ENCODE measurements at regions not wholly inside any gene's neighbourhood (a gene's known extent, or its start where the extent isn't known, plus 50 kb on each side); places are given as distances from the start of the nearest gene placed in this dataset.

DNA sequence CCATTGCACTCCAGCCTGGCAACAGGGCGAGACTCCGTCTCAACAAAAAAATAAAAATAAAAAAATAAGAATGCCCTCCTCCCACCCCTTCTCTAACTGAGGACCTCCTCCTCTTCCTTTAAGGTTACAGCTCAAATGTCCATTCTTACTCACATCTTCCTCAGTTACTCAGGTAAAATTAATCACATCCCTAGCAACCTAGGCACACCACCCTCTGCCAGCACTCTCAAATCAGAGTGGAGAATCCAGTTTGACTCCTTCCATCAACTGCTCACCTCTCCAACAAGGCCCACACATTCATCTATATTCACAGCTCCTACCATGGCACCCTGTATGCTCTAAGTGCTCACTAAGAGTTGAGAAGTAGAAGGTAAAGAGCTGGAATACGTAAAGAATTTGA is 254.3 kb downstream of the ZEB2 start:
- Mint-ChIP-seq H3K4me3 (no peak overlapping the region), H3K36me3 (peaks cover 6% of the 10 kb centered on the region), H3K4me1 (peaks cover 42% of the 10 kb centered on the region), H3K27me3 (no peaks in the 10 kb centered on the region), H3K9me3 (no peaks in the 10 kb centered on the region), H3K27ac (no peak overlapping the region)

DNA sequence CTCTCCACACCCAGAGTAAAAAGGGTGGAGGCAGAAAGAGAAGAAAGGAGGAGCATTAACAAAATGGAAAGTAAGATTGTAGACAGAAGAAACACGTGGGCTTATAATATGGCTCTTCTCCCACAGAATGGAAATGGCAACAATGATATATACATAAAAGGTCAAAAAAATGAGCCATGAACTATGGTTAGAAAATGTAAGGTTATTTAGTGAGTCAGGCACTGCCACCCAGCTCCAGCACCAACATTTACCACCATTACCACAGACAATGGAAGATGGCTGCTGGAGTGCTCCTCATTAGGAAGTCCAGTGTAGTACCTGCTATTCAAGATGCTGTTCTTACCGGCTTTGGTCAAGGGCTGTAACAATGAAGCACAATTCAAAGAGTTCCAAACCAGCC is 258.0 kb downstream of the ZEB2 start:
- Mint-ChIP-seq H3K4me3 (no peak overlapping the region), H3K27ac (no peak overlapping the region), H3K36me3 (peaks cover 15% of the 10 kb centered on the region)

GRCh38 chr2:144261336-144261735 is 258.6 kb downstream of the ZEB2 start:
- Mint-ChIP-seq H3K9me3 (peaks cover 8% of the 10 kb centered on the region), H3K27me3 (no peaks in the 10 kb centered on the region), H3K4me3 (no peak overlapping the region), H3K27ac (no peak overlapping the region), H3K36me3 (peaks cover 15% of the 10 kb centered on the region), H3K4me1 (peaks cover 36% of the 10 kb centered on the region)

More for the DNA sequence above, 258.0 kb downstream of the ZEB2 start:
- Mint-ChIP-seq H3K27me3 (no peaks in the 10 kb centered on the region), H3K4me1 (peaks cover 36% of the 10 kb centered on the region), H3K9me3 (peaks cover 8% of the 10 kb centered on the region)

DNA sequence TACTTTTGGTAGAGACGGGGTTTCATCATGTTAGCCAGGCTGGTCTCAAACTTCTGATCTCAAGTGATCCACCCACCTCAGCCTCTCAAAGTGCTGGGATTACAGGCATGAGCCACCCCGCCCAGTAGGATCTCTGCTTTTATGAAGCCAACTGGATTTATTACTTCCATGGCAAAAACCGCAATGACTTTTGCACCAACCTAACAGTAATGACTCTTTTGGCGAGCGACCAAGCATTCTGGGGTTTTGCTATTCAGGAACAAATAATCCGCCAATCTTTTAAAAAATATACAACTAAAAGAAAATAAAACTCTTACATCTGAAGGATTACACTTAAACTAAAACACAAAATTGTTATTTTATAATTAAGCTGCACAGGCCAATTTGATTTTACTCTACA is 260.6 kb downstream of the ZEB2 start:
- Mint-ChIP-seq H3K9me3 (peaks cover 13% of the 10 kb centered on the region), H3K4me3 (no peak overlapping the region), H3K4me1 (peaks cover 34% of the 10 kb centered on the region), H3K36me3 (peaks cover 20% of the 10 kb centered on the region), H3K27me3 (no peaks in the 10 kb centered on the region), H3K27ac (no peak overlapping the region)

DNA sequence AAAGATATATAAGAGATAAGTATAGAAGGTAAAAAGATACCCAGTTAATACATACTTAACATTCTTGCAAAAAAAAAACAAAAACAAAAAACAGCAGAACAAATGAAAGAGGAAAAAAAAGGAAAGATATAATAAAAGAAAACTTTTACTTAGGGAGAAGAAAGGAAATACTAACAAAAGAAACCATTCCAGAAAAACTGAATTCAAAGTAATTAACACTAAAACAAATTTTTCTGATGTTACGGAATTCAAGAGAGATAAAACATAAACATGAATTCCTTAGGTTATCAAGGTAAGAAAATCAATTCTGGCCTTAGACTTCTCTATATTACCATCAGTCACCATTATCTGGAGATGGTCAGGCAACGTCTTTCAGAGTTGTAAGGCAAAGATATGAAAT is 261.8 kb downstream of the ZEB2 start:
- no peak overlapping the region for H3K27ac Mint-ChIP-seq
- H3K27me3 Mint-ChIP-seq = no peaks in the 10 kb centered on the region
- H3K4me1 Mint-ChIP-seq = peaks cover 34% of the 10 kb centered on the region
- H3K9me3 Mint-ChIP-seq = peaks cover 15% of the 10 kb centered on the region
- H3K4me3 Mint-ChIP-seq = no peak overlapping the region
- peaks cover 25% of the 10 kb centered on the region for H3K36me3 Mint-ChIP-seq

- H3K4me3 Mint-ChIP-seq = no peak overlapping the region
- H3K36me3 Mint-ChIP-seq = peaks cover 33% of the 10 kb centered on the region
- H3K27me3 Mint-ChIP-seq = no peaks in the 10 kb centered on the region
- peaks cover 18% of the 10 kb centered on the region for H3K9me3 Mint-ChIP-seq
- peak overlapping the region; percentile 13 for H3K27ac Mint-ChIP-seq
- H3K4me1 Mint-ChIP-seq = peaks cover 34% of the 10 kb centered on the region
These were observed 262.8 kb downstream of the ZEB2 start for GRCh38 chr2:144256996-144257707.

DNA sequence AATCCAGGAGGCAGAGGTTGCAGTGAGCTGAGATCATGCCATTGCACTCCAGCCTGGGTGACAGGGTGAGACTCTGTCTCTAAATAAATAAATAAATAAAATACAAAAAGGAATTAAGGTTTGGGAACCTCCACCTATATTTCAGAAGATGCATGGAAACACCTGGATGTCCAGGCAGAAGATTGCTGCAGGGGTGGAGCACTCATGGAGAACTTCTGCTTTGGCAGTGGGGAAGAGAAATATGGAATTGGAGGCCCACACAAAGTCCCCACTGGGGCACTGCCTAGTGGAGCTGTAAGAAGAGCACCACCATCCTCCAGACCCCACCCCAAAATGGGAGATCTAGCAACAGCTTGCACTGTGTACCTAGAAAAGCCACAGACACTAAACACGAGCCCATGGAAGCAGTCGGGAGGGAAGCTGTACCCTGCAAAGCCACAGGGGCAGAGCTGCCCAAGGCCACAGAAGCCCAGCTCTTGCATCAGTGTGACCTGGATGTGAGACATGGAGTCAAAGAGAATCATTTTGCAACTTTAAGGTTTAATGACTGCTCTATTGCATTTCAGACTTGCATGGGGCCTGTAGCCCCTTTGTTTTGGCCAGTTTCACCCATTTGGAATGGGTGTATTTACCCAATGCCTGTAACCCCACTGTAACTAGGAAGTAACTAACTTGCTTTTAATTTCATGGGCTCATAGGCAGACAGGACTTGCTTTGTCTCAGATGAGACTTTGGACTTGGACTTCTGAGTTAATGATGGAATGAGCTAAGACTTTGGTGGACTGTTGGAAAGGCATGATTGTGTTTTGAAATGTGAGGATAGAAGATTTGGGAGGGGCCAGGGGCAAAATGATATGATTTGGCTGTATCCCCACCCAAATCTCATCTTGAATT is 265.3 kb downstream of the ZEB2 start:
- Mint-ChIP-seq H3K36me3 (peaks cover 34% of the 10 kb centered on the region), H3K9me3 (peaks cover 18% of the 10 kb centered on the region), H3K27ac (no peak overlapping the region), H3K4me3 (no peak overlapping the region), H3K27me3 (no peaks in the 10 kb centered on the region), H3K4me1 (peaks cover 20% of the 10 kb centered on the region)

DNA sequence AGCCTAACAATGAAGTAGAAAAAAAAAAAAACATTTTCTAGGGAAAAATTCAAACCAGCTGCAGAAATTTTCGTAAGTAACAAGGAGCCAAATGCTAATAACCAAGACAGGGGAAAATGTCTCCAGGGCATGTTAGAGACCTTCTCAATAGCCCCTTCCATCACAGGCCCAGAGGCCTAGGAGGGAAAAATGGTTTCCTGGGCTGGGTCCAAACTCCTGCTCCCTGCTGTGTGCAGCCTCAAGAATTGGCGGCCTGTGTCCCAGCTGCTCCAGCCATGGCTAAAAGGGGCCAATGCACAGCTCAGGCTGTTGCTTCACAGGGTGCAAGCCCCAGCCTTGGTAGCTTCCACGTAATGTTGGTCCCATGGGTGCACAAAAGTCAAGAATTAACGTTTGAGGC is 266.2 kb downstream of the ZEB2 start:
- Mint-ChIP-seq H3K4me3 (no peak overlapping the region), H3K36me3 (peaks cover 34% of the 10 kb centered on the region), H3K27ac (no peak overlapping the region)

DNA sequence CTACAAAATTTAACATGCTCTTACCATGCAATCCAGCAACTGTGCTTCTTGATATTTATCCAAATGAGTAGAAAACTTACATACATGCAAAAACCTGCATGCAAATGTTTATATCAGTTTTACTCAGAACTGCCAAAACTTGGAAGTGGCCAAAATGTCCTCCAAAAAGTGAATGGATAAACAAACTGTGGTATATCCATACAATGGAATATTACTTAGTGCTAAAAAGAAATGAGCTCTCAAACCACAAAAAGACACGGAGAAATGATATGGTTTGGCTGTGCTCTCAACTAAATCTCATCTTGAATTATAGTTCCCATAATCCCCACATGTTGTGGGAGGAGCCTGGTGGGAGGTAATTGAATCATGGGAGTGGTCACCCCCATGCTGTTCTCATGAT is 267.2 kb downstream of the ZEB2 start:
- H3K27ac Mint-ChIP-seq = no peak overlapping the region
- H3K4me1 Mint-ChIP-seq = peaks cover 18% of the 10 kb centered on the region
- H3K36me3 Mint-ChIP-seq = peaks cover 26% of the 10 kb centered on the region
- H3K9me3 Mint-ChIP-seq = peaks cover 14% of the 10 kb centered on the region
- H3K27me3 Mint-ChIP-seq = no peaks in the 10 kb centered on the region
- no peak overlapping the region for H3K4me3 Mint-ChIP-seq

More for the DNA sequence above, 266.2 kb downstream of the ZEB2 start:
- H3K4me1 Mint-ChIP-seq = peaks cover 20% of the 10 kb centered on the region
- no peaks in the 10 kb centered on the region for H3K27me3 Mint-ChIP-seq
- H3K9me3 Mint-ChIP-seq = peaks cover 18% of the 10 kb centered on the region

- Mint-ChIP-seq H3K4me1 (peaks cover 6% of the 10 kb centered on the region), H3K4me3 (no peak overlapping the region), H3K36me3 (peaks cover 20% of the 10 kb centered on the region), H3K27me3 (no peaks in the 10 kb centered on the region), H3K9me3 (peaks cover 5% of the 10 kb centered on the region), H3K27ac (no peak overlapping the region)
These were observed 270.8 kb downstream of the ZEB2 start for GRCh38 chr2:144249035-144249637.

- Mint-ChIP-seq H3K36me3 (peaks cover 19% of the 10 kb centered on the region), H3K27ac (no peak overlapping the region), H3K27me3 (no peaks in the 10 kb centered on the region)
These were observed 271.4 kb downstream of the ZEB2 start for GRCh38 chr2:144248350-144249034.

GRCh38 chr2:144244938-144245337 is 275.0 kb downstream of the ZEB2 start:
- Mint-ChIP-seq H3K4me1 (peaks cover 6% of the 10 kb centered on the region), H3K27me3 (no peaks in the 10 kb centered on the region), H3K9me3 (no peaks in the 10 kb centered on the region), H3K36me3 (peaks cover 2% of the 10 kb centered on the region), H3K27ac (no peak overlapping the region), H3K4me3 (no peak overlapping the region)

More at GRCh38 chr2:144248350-144249034, 271.4 kb downstream of the ZEB2 start:
- Mint-ChIP-seq H3K4me1 (peaks cover 6% of the 10 kb centered on the region), H3K4me3 (no peak overlapping the region), H3K9me3 (peaks cover 5% of the 10 kb centered on the region)

DNA sequence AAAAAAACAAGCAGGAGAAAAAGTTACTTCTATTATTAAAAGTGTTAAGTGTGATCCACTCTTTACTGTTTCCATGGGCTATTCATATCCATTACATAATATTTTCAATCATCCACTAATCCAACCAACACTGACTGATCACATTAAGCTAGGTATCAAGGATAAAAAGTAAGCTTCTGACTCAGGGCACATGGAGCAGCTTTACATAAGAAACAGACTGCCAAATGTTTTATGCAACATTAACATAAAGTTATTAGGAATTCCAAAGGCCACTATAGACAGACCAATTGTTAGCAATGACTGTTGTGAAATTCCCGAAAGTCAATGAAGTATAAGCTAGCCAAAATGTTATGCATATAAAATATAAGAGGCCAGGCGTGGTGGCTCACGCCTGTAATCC is 277.6 kb downstream of the ZEB2 start:
- no peaks in the 10 kb centered on the region for H3K27me3 Mint-ChIP-seq
- no peak overlapping the region for H3K27ac Mint-ChIP-seq
- H3K36me3 Mint-ChIP-seq = peaks cover 2% of the 10 kb centered on the region
- peaks cover 4% of the 10 kb centered on the region for H3K9me3 Mint-ChIP-seq
- peaks cover 14% of the 10 kb centered on the region for H3K4me1 Mint-ChIP-seq
- no peak overlapping the region for H3K4me3 Mint-ChIP-seq

- no peak overlapping the region for H3K27ac Mint-ChIP-seq
- H3K9me3 Mint-ChIP-seq = peaks cover 4% of the 10 kb centered on the region
- H3K36me3 Mint-ChIP-seq = peaks cover 2% of the 10 kb centered on the region
- no peak overlapping the region for H3K4me3 Mint-ChIP-seq
- peaks cover 10% of the 10 kb centered on the region for H3K4me1 Mint-ChIP-seq
- H3K27me3 Mint-ChIP-seq = no peaks in the 10 kb centered on the region
These were observed 278.1 kb downstream of the ZEB2 start for GRCh38 chr2:144241801-144242200.

DNA sequence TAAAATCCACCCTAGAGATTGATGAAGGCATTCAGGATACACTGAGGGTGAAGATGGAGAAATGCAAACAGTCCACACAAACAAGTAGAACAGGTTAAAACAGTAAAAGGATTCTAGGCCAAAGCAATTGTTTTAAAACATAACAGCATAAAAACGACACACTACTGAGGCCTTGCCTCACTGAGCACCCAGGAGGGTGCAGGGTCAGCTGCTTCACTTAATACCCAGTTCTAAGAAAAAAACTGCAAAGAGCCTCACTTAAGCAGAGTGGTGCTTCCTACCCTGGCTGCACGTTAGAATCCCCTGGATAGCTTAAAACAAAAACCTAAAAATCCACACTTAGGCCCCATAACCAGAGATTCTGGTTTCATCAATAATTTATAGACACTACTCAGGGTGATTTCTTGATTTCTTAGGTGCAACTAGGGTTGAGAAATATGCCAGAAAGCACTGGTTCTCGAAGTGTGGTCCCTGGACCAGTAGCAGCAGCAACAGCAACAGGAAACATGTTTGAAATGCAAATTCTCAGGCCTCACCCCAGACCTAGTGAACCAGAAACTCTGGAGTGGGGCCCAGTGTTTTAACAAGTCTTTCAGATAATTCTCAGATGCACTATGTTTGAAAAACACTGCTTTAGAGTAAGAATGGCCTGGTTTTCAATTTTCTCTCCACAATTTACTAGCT is 279.1 kb downstream of the ZEB2 start:
- Mint-ChIP-seq H3K36me3 (no peaks in the 10 kb centered on the region), H3K27me3 (no peaks in the 10 kb centered on the region), H3K4me1 (peaks cover 9% of the 10 kb centered on the region), H3K4me3 (no peak overlapping the region), H3K9me3 (peaks cover 4% of the 10 kb centered on the region), H3K27ac (no peak overlapping the region)
